GM12878 (cell line): ENCODE measurements at regions not wholly inside any gene's neighbourhood (a gene's known extent, or its start where the extent isn't known, plus 50 kb on each side); places are given as distances from the start of the nearest gene placed in this dataset.

Experiments used
- ATAC-seq: fragments of 200-7000 bp; cut with Tn5 transposase; 3 replicates; pipeline ENCODE4 v1.9.1; 2020; ENCODE audit warnings: mild to moderate bottlenecking, moderate library complexity
- BruUV-seq: library from RNA; stranded (reverse); fragments of 400-500 nt; replicated peaks from 2 replicates; lab custom pipeline; 2021; lab: Mats Ljungman, UMichigan
- CTCF ChIA-PET: fragments of 300-600 bp; sonication (Branson Sonifier 250); formaldehyde crosslinking; extraction: SDS; loops from one replicate; lab custom pipeline; 2021; ENCODE audit warnings: inconsistent platforms; lab: Yijun Ruan, JAX
- POLR2A ChIA-PET: fragments of 350-600 bp; formaldehyde crosslinking; extraction: SDS; loops from one replicate; lab custom pipeline; 2021; ENCODE audit warnings: inconsistent platforms; lab: Charles Lee
- RAD21 ChIA-PET: fragments of 300-600 bp; sonication (Branson Sonifier 250); formaldehyde crosslinking; loops from one replicate; lab custom pipeline; 2023; ENCODE audit warnings: antibody characterized with exemption; ENCODE audit not compliant: unreplicated experiment; lab: Charles Lee
- SMC1A ChIA-PET: fragments of 300-600 bp; sonication (Branson Sonifier 250); formaldehyde crosslinking; loops from one replicate; lab custom pipeline; 2023; ENCODE audit not compliant: unreplicated experiment, uncharacterized antibody; lab: Charles Lee
- DNase-seq: peaks from one replicate; pipeline ENCODE4 v3.0.0-alpha.2; 2011; ENCODE audit warnings: low read depth, low spot score
- FAIRE-seq: peaks from 3 replicates; lab custom pipeline; 2011; peaks lifted over from hg19 to GRCh38; lab: Jason Lieb, UNC
- H2AFZ ChIP-seq: 2 replicates; pipeline ENCODE4 v1.6.0; 2011; ENCODE audit warnings: low read depth, low read length, control low read depth; ENCODE audit not compliant: control insufficient read depth
- H3K27ac ChIP-seq: 2 replicates; pipeline ENCODE4 v1.5.1; 2011; ENCODE audit warnings: control low read depth; ENCODE audit not compliant: control insufficient read depth, insufficient read depth
- H3K27me3 ChIP-seq, 2 experiments: replicated peaks in 1 of 2; 2 replicates each; pipeline versions ENCODE4 v1.6.0 to v1.6.1; 2011; ENCODE audit warnings: low read length in 1 of 2; ENCODE audit not compliant: control insufficient read depth in 2 of 2, insufficient read depth in 2 of 2
- H3K36me3 ChIP-seq, 2 experiments: 2 replicates each; pipeline ENCODE4 v1.5.1; 2011; ENCODE audit warnings: low read length in 1 of 2; ENCODE audit not compliant: control insufficient read depth in 2 of 2, insufficient read depth in 2 of 2
- H3K4me1 ChIP-seq: 2 replicates; pipeline ENCODE4 v1.6.1; 2011; ENCODE audit warnings: mild to moderate bottlenecking, low read length, moderate library complexity, mixed read lengths; ENCODE audit not compliant: control insufficient read depth, insufficient read depth
- H3K4me2 ChIP-seq: 2 replicates; pipeline ENCODE4 v1.6.0; 2011; ENCODE audit warnings: control low read depth; ENCODE audit not compliant: control insufficient read depth, insufficient read depth
- H3K4me3 ChIP-seq: fragments of 200-600 bp; sonication (generic); 2 replicates; pipeline ENCODE4 v1.5.1; 2016
- H3K79me2 ChIP-seq: 2 replicates; pipeline ENCODE4 v1.6.0; 2011; ENCODE audit warnings: low read length; ENCODE audit not compliant: control insufficient read depth, insufficient read depth
- H3K9ac ChIP-seq: 2 replicates; pipeline ENCODE4 v1.8.0; 2011; ENCODE audit warnings: low read length, control low read depth, mixed read lengths; ENCODE audit not compliant: control insufficient read depth, insufficient read depth
- H3K9me3 ChIP-seq: replicated peaks from 3 replicates; pipeline ENCODE4 v1.5.1; 2011; ENCODE audit warnings: mild to moderate bottlenecking, low read length; ENCODE audit not compliant: control insufficient read depth, insufficient read depth
- H4K20me1 ChIP-seq: 2 replicates; pipeline ENCODE4 v1.6.0; 2011; ENCODE audit not compliant: control insufficient read depth, insufficient read depth
- BRCA1 ChIP-seq: IDR thresholded peaks from 2 replicates; pipeline ENCODE4 v1.6.1; 2011; ENCODE audit warnings: low read depth, low read length, improper control_type of control experiment
- HDAC2 ChIP-seq: fragments of 200-600 bp; sonication (generic); IDR thresholded peaks from 2 replicates; pipeline ENCODE4 v1.6.1; 2017
- IKZF1 ChIP-seq: fragments of 450-650 bp; conservative IDR thresholded peaks from 2 replicates; pipeline ENCODE4 v1.6.1; 2017; ENCODE audit warnings: antibody characterized with exemption, mild to moderate bottlenecking
- IRF3 ChIP-seq: fragments of 450-650 bp; IDR thresholded peaks from 2 replicates; pipeline ENCODE4 v1.6.1; 2014; ENCODE audit warnings: mild to moderate bottlenecking
- MEF2A ChIP-seq: IDR thresholded peaks from 2 replicates; pipeline ENCODE4 v1.6.1; 2011; ENCODE audit warnings: low read depth, mild to moderate bottlenecking, low read length, moderate library complexity; ENCODE audit not compliant: insufficient read depth
- RAD51 ChIP-seq: fragments of 450-650 bp; IDR thresholded peaks from 2 replicates; pipeline ENCODE4 v1.6.1; 2016; ENCODE audit warnings: moderate library complexity, mild to moderate bottlenecking, inconsistent platforms
- RB1 ChIP-seq: fragments of 450-650 bp; formaldehyde crosslinking; IDR thresholded peaks from 2 replicates; pipeline ENCODE4 v1.6.1; 2017; ENCODE audit warnings: mild to moderate bottlenecking, borderline replicate concordance
- RCOR1 ChIP-seq: conservative IDR thresholded peaks from 2 replicates; pipeline ENCODE4 v1.6.1; 2012; ENCODE audit warnings: low read depth, low read length, improper control_type of control experiment
- RELA ChIP-seq: fragments of 450-650 bp; IDR thresholded peaks from 2 replicates; pipeline ENCODE4 v1.8.0; 2014; ENCODE audit warnings: borderline replicate concordance; ENCODE audit not compliant: partially characterized antibody
- SMAD1 ChIP-seq: fragments of 450-650 bp; IDR thresholded peaks from 2 replicates; pipeline ENCODE4 v1.6.1; 2018; ENCODE audit warnings: mild to moderate bottlenecking, low read depth; ENCODE audit not compliant: partially characterized antibody
- SMAD5 ChIP-seq: IDR thresholded peaks from 2 replicates; pipeline ENCODE4 v1.6.1; 2016; ENCODE audit warnings: antibody characterized with exemption, low read depth
- STAT1 ChIP-seq: fragments of 450-650 bp; conservative IDR thresholded peaks from 2 replicates; pipeline ENCODE4 v1.6.1; 2014; ENCODE audit warnings: antibody characterized with exemption, mild to moderate bottlenecking
- TCF12 ChIP-seq: IDR thresholded peaks from 2 replicates; pipeline ENCODE4 v1.6.1; 2011; ENCODE audit warnings: low read depth, mild to moderate bottlenecking, low read length
- USF1 ChIP-seq: IDR thresholded peaks from 2 replicates; pipeline ENCODE4 v1.6.1; 2011; ENCODE audit warnings: borderline replicate concordance, low read depth, mild to moderate bottlenecking, moderate library complexity, mixed read lengths, low read length; ENCODE audit not compliant: insufficient read depth; ENCODE audit errors: extremely low read length
- ZBED1 ChIP-seq: IDR thresholded peaks from 2 replicates; pipeline ENCODE4 v1.6.1; 2016; ENCODE audit warnings: borderline replicate concordance
- ZNF384 ChIP-seq: IDR thresholded peaks from 2 replicates; pipeline ENCODE4 v1.6.1; 2012; ENCODE audit warnings: low read depth, mild to moderate bottlenecking, low read length, improper control_type of control experiment, borderline replicate concordance
- WGBS: methylation state at CpG from one replicate; pipeline ENCODE4 v1.1.6; 2016; ENCODE audit warnings: low lambda C conversion rate; ENCODE audit not compliant: insufficient replicate concordance, insufficient coverage; ENCODE audit errors: missing lambda C conversion rate; 5-methylcytosine and 5-hydroxymethylcytosine counted together
- in situ Hi-C: fragments of 300-500 bp; cut with MboI; formaldehyde crosslinking; loops from 9 replicates; pipeline ENCODE4 v1.14.3; 2018; ENCODE audit warnings: mixed read lengths
- intact Hi-C: fragments of 100-400 bp; cut with micrococcal nuclease; formaldehyde crosslinking; loops from one replicate; pipeline ENCODE4 v1.14.2; 2022; ENCODE audit not compliant: unreplicated experiment
- TF ChIP-seq, protein P1 (sequence below): IDR thresholded peaks from 2 replicates; pipeline ENCODE4 v1.6.1; 2011; ENCODE audit warnings: mild to moderate bottlenecking, low read depth, low read length, moderate library complexity; ENCODE audit not compliant: insufficient replicate concordance
- TF ChIP-seq, protein P2 (sequence below): IDR thresholded peaks from 2 replicates; pipeline ENCODE4 v1.6.1; 2012; ENCODE audit warnings: low read depth, low read length, improper control_type of control experiment

- H3K9ac ChIP-seq, result no peak overlapping the region
- in situ Hi-C loops, result no loop called here
- H3K4me3 ChIP-seq, result no peak overlapping the region
- BruUV-seq, result no TSS peak
- TF ChIP-seq RB1 (no peak), STAT1 (no peak), BRCA1 (no peak), RAD51 (no peak), USF1 (no peak), MEF2A (no peak), SMAD1 (no peak), RELA (no peak), TCF12 (no peak), SMAD5 (no peak), ZNF384 (no peak), RCOR1 (no peak), IRF3 (no peak), IKZF1 (no peak), HDAC2 (no peak), ZBED1 (no peak)
- TF ChIP-seq, protein P1, sequence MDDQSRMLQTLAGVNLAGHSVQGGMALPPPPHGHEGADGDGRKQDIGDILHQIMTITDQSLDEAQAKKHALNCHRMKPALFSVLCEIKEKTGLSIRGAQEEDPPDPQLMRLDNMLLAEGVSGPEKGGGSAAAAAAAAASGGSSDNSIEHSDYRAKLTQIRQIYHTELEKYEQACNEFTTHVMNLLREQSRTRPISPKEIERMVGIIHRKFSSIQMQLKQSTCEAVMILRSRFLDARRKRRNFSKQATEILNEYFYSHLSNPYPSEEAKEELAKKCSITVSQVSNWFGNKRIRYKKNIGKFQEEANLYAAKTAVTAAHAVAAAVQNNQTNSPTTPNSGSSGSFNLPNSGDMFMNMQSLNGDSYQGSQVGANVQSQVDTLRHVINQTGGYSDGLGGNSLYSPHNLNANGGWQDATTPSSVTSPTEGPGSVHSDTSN, result no peak
- TF ChIP-seq, protein P2, sequence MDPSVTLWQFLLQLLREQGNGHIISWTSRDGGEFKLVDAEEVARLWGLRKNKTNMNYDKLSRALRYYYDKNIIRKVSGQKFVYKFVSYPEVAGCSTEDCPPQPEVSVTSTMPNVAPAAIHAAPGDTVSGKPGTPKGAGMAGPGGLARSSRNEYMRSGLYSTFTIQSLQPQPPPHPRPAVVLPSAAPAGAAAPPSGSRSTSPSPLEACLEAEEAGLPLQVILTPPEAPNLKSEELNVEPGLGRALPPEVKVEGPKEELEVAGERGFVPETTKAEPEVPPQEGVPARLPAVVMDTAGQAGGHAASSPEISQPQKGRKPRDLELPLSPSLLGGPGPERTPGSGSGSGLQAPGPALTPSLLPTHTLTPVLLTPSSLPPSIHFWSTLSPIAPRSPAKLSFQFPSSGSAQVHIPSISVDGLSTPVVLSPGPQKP, result no peak
- intact Hi-C loops, result no loop called here
- H3K79me2 ChIP-seq, result no peaks in the 10 kb centered on the region
- ATAC-seq, result no peak
- H3K9me3 ChIP-seq, result no peaks in the 10 kb centered on the region; the same call in 2 of the 3 replicates
- no peak overlapping the region for H2AFZ ChIP-seq
- 54% methylated on average over 26 of the region's 26 CpGs for WGBS
- SMC1A ChIA-PET, result no interaction called here
- no peak overlapping the region for H3K27ac ChIP-seq
- POLR2A ChIA-PET, result no interaction called here
- no peaks in the 10 kb centered on the region for H4K20me1 ChIP-seq
- H3K27me3 ChIP-seq, result no peaks in the 10 kb centered on the region
- CTCF ChIA-PET, result no interaction called here
- RAD21 ChIA-PET, result no interaction called here
- no peaks in the 10 kb centered on the region for H3K4me1 ChIP-seq
- H3K36me3 ChIP-seq, result no peaks in the 10 kb centered on the region
- no peak for DNase-seq
- no peak overlapping the region for H3K4me2 ChIP-seq
- FAIRE-seq, result no peak
Measured at GRCh38 chr22:48693377-48694135, 1134.1 kb downstream of the BRD1 start.
